Vagina (tissue), 2 donors: ENCODE measurements at regions not wholly inside any gene's neighbourhood (a gene's known extent, or its start where the extent isn't known, plus 50 kb on each side); places are given as distances from the start of the nearest gene placed in this dataset.

Source experiments
- DNase-seq, 2 donors: peaks; one replicate each; pipeline ENCODE4 v3.0.0-alpha.2; 2017; ENCODE audit errors: extremely low spot score in 2 of 2
- H3K27ac ChIP-seq: fragments of 200-600 bp; sonication (generic); one replicate; pipeline ENCODE4 v1.5.1; 2019
- H3K27me3 ChIP-seq: fragments of 200-600 bp; sonication (generic); one replicate; pipeline ENCODE4 v1.5.1; 2019
- H3K36me3 ChIP-seq, 2 donors: fragments of 200-600 bp; sonication (generic); one replicate each; pipeline ENCODE4 v1.5.1; 2017 to 2019
- H3K4me1 ChIP-seq: fragments of 200-600 bp; sonication (generic); one replicate; pipeline ENCODE4 v1.5.1; 2019
- H3K4me3 ChIP-seq, 2 donors: fragments of 200-600 bp; sonication (generic); 1 replicate in 1 of 2; 2 replicates in 1 of 2; pipeline ENCODE4 v1.5.1; 2016 to 2019
- H3K9me3 ChIP-seq: fragments of 200-600 bp; sonication (generic); one replicate; pipeline ENCODE4 v1.5.1; 2019
- POLR2A ChIP-seq, 2 donors: fragments of 450-650 bp; IDR thresholded peaks; one replicate each; pipeline ENCODE4 v1.6.1; 2017; ENCODE audit warnings: antibody characterized with exemption in 2 of 2, mild to moderate bottlenecking in 2 of 2, moderate library complexity in 2 of 2
- POLR2AphosphoS5 ChIP-seq, 2 donors: sonication (generic); formaldehyde crosslinking; IDR thresholded peaks; one replicate each; pipeline ENCODE4 v1.9.0; 2017; ENCODE audit warnings: antibody characterized with exemption in 2 of 2, mild to moderate bottlenecking in 2 of 2, low read depth in 1 of 2; ENCODE audit not compliant: insufficient read depth in 1 of 2
- intact Hi-C: fragments of 100-400 bp; cut with DNase I; formaldehyde crosslinking; loops from one replicate; pipeline ENCODE4 v1.15.1; 2023
- TF ChIP-seq, protein P1 (sequence below), 3 experiments: fragments of 450-650 bp in 2 of 3; fragments of 200-600 bp in 1 of 3; sonication (generic) in 1 of 3; IDR thresholded peaks; one replicate each; pipeline ENCODE4 v1.5.1; 2017 to 2019; ENCODE audit warnings: antibody characterized with exemption in 3 of 3, mild to moderate bottlenecking in 2 of 3, moderate library complexity in 2 of 3

DNA sequence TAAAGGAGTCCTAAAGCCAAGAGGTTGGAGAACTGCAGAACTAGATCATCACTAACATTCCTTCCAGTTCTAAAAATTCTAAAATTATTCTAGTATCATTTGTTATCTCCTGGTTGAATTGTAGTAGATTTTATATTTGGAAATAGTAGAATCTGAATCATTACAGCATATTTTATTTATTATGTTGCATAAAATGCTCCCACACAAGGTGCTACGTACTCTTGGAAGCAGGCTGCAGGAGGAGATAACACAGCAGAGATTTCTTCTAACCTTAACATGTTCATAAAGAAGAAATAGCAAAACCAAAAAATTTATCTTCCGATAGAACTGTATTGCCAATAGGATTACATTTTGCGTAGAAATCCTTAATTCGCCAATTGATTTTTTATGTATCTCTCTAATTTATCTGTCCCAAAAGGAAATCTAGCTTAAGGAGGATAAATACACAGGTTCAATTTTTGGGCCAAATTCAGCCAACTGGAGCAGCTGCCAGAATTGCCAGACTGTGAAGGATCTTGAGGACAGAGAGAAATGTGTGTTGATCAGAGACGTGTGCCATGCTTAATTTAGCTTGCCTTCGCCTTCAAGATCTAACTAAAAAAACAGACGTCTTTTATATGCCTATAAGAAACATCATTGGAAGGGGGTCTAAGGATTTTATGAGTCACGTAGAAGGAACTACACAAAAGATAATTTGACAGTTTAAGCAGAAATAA, 134.4 kb upstream of the MITF start:
- Histone ChIP-seq H3K4me1 (no peaks in the 10 kb centered on the region), H3K27me3 (no peaks in the 10 kb centered on the region), H3K36me3 (no peaks in the 10 kb centered on the region), H3K27ac (no peak overlapping the region), H3K4me3 (no peak overlapping the region), H3K9me3 (no peaks in the 10 kb centered on the region)
- intact Hi-C loops: no loop called here
- no peak for DNase-seq
- TF ChIP-seq POLR2AphosphoS5 (IDR thresholded peaks at IDR 0.05; ENCODE audit: insufficient read depth in 1 of 2, low read depth in 1 of 2): no peak
- TF ChIP-seq POLR2A (IDR thresholded peaks at IDR 0.05): no peak
- TF ChIP-seq, protein P1, sequence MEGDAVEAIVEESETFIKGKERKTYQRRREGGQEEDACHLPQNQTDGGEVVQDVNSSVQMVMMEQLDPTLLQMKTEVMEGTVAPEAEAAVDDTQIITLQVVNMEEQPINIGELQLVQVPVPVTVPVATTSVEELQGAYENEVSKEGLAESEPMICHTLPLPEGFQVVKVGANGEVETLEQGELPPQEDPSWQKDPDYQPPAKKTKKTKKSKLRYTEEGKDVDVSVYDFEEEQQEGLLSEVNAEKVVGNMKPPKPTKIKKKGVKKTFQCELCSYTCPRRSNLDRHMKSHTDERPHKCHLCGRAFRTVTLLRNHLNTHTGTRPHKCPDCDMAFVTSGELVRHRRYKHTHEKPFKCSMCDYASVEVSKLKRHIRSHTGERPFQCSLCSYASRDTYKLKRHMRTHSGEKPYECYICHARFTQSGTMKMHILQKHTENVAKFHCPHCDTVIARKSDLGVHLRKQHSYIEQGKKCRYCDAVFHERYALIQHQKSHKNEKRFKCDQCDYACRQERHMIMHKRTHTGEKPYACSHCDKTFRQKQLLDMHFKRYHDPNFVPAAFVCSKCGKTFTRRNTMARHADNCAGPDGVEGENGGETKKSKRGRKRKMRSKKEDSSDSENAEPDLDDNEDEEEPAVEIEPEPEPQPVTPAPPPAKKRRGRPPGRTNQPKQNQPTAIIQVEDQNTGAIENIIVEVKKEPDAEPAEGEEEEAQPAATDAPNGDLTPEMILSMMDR (IDR thresholded peaks at IDR 0.05): no peak

DNA sequence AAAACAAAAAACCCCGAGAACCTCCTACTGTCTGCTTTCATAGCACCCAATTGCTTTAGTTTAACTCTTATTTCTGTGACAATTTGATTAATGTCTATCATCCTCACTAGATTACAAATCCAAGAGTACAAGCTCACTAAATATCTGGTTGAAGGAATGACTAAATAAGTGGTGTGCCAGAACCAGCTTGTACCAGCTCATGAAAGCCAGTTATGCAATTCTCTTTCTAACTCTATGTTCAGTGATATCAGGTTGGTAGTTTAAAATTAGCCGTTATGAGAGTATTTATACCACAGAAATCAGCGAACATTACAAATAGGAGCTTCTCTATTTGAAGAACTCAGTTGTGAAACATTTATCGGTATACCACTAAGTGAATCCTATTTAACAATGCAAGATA, 137.2 kb upstream of the MITF start:
- DNase-seq: no peak
- no peak for TF ChIP-seq POLR2A (IDR thresholded peaks at IDR 0.05)
- TF ChIP-seq, protein P1 (IDR thresholded peaks at IDR 0.05): no peak
- TF ChIP-seq POLR2AphosphoS5 (IDR thresholded peaks at IDR 0.05; ENCODE audit: insufficient read depth in 1 of 2, low read depth in 1 of 2): no peak
- Histone ChIP-seq H3K4me1 (no peaks in the 10 kb centered on the region), H3K4me3 (no peak overlapping the region), H3K27me3 (no peaks in the 10 kb centered on the region), H3K36me3 (no peaks in the 10 kb centered on the region), H3K27ac (no peak overlapping the region), H3K9me3 (no peaks in the 10 kb centered on the region)
- intact Hi-C loops: no loop called here

DNA sequence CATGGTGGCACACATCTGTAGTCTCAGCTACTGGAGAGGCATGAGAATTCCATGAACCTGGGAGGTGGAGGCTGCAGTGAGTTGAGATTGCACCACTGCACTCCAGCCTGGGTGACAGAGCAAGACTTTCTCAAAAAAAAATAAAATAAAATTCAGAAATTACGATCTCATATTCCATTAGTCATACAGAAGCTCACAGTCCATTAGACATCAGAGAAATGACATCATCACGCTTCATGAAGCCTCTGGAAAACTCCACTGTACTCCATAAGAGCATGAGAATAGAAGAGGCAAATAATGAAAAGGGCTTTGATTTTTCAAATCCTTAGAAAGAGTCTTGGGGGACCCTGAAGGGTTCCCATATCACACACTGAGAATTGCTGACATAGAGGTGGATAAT, 145.0 kb upstream of the MITF start:
- H3K27me3 ChIP-seq: no peaks in the 10 kb centered on the region
- H3K36me3 ChIP-seq: no peaks in the 10 kb centered on the region
- TF ChIP-seq POLR2AphosphoS5 (IDR thresholded peaks at IDR 0.05; ENCODE audit: insufficient read depth in 1 of 2, low read depth in 1 of 2) (no peak), POLR2A (IDR thresholded peaks at IDR 0.05) (no peak)
- TF ChIP-seq, protein P1 (IDR thresholded peaks at IDR 0.05): no peak
- no peak overlapping the region for H3K27ac ChIP-seq
- no peaks in the 10 kb centered on the region for H3K4me1 ChIP-seq
- H3K9me3 ChIP-seq: no peaks in the 10 kb centered on the region
- H3K4me3 ChIP-seq: no peak overlapping the region
- intact Hi-C loops: no loop called here
- DNase-seq: no peak

DNA sequence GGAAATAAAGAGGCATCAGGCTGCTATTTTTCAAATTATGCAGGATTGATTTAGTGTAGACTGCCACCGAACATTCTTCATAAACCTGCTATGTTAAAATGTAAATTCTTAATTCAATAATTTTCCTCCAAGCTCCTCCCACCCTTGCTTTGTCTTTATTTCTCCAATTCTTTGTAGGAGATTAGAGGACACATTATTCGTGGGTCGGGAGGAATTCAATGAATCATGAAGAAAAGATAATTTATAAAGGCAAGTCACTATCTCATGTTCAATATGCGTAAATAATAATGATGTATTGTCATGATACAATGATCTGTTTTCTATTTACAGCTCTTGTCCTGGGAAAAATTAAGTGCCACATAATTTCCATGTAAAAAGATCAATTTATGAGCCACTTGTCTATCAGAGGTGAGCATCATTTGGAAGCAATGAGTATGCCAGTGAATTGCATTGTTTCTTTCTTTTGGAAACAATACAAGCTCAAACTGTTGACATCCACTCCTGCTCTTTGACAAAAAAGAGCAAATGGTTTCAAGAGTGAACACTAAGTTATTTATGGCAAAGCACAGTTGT, 148.0 kb upstream of the MITF start:
- no peaks in the 10 kb centered on the region for H3K36me3 ChIP-seq
- H3K9me3 ChIP-seq: no peaks in the 10 kb centered on the region
- H3K4me3 ChIP-seq: no peak overlapping the region
- intact Hi-C loops: no loop called here
- TF ChIP-seq POLR2A (IDR thresholded peaks at IDR 0.05) (no peak), POLR2AphosphoS5 (IDR thresholded peaks at IDR 0.05; ENCODE audit: insufficient read depth in 1 of 2, low read depth in 1 of 2) (no peak)
- TF ChIP-seq, protein P1 (IDR thresholded peaks at IDR 0.05): no peak
- no peaks in the 10 kb centered on the region for H3K4me1 ChIP-seq
- H3K27ac ChIP-seq: no peak overlapping the region
- H3K27me3 ChIP-seq: no peaks in the 10 kb centered on the region
- DNase-seq: no peak

DNA sequence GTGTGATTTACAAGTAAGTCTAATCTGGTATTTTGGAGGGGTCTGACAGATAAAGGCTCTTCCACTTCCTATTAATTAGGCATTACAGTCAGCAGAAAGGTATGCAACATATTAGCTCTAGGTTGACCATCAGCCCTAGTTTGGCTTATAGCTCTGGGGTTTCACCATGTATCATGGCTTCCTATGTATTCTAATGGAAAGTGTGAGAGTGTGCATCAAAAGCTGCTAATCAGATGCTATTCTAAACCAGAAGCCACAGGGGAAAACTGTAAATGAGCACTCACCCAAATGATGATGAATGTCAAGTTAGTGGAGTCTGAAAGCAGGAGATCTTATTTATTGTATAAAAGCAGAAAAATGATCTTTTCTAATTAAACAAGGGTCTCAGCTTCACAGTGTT, 149.2 kb upstream of the MITF start:
- Histone ChIP-seq H3K9me3 (no peaks in the 10 kb centered on the region), H3K4me1 (no peaks in the 10 kb centered on the region), H3K36me3 (no peaks in the 10 kb centered on the region), H3K4me3 (no peak overlapping the region), H3K27me3 (no peaks in the 10 kb centered on the region), H3K27ac (no peak overlapping the region)
- TF ChIP-seq POLR2AphosphoS5 (IDR thresholded peaks at IDR 0.05; ENCODE audit: insufficient read depth in 1 of 2, low read depth in 1 of 2) (no peak), POLR2A (IDR thresholded peaks at IDR 0.05) (no peak)
- TF ChIP-seq, protein P1 (IDR thresholded peaks at IDR 0.05): no peak
- DNase-seq: no peak
- intact Hi-C loops: no loop called here
